Astrocyte (in vitro differentiated cells and primary cell): ENCODE measurements at regions not wholly inside any gene's neighbourhood (a gene's known extent, or its start where the extent isn't known, plus 50 kb on each side); places are given as distances from the start of the nearest gene placed in this dataset.

Source experiments
- DNase-seq: peaks from one replicate; pipeline ENCODE4 v3.0.0-alpha.2; 2010; ENCODE audit warnings: low read depth
- FAIRE-seq: peaks from 2 replicates; lab custom pipeline; 2011; peaks lifted over from hg19 to GRCh38; lab: Jason Lieb, UNC
- H2AFZ ChIP-seq: 2 replicates; pipeline ENCODE4 v1.6.0; 2012; ENCODE audit warnings: low read depth, low read length, inconsistent platforms
- H3K27ac ChIP-seq: 2 replicates; pipeline ENCODE4 v1.5.1; 2011; ENCODE audit warnings: low read depth, low read length, inconsistent platforms
- H3K27me3 ChIP-seq: 2 replicates; pipeline ENCODE4 v1.6.0; 2011; ENCODE audit warnings: low read length, inconsistent platforms; ENCODE audit not compliant: insufficient read depth
- H3K36me3 ChIP-seq: 2 replicates; pipeline ENCODE4 v1.5.1; 2011; ENCODE audit warnings: low read length, inconsistent platforms; ENCODE audit not compliant: insufficient read depth
- H3K4me1 ChIP-seq: 2 replicates; pipeline ENCODE4 v1.5.1; 2011; ENCODE audit warnings: low read length, inconsistent platforms; ENCODE audit not compliant: insufficient read depth
- H3K4me2 ChIP-seq: 2 replicates; pipeline ENCODE4 v1.6.0; 2012; ENCODE audit warnings: low read length, inconsistent platforms
- H3K4me3 ChIP-seq: 2 replicates; pipeline ENCODE4 v1.5.1; 2011; ENCODE audit warnings: low read depth, mild to moderate bottlenecking, low read length, inconsistent platforms; ENCODE audit not compliant: insufficient read depth
- H3K79me2 ChIP-seq: 2 replicates; pipeline ENCODE4 v1.6.0; 2012; ENCODE audit warnings: mild to moderate bottlenecking, low read length, inconsistent platforms; ENCODE audit not compliant: insufficient read depth
- H3K9ac ChIP-seq: 2 replicates; pipeline ENCODE4 v1.6.0; 2012; ENCODE audit warnings: mild to moderate bottlenecking, low read length, inconsistent platforms
- H3K9me3 ChIP-seq: 2 replicates; pipeline ENCODE4 v1.5.1; 2012; ENCODE audit warnings: low read depth, mild to moderate bottlenecking, low read length, inconsistent platforms; ENCODE audit not compliant: insufficient read depth
- H4K20me1 ChIP-seq: 2 replicates; pipeline ENCODE4 v1.6.0; 2012; ENCODE audit warnings: low read length, inconsistent platforms; ENCODE audit not compliant: insufficient read depth
- H3K27ac Mint-ChIP-seq: one replicate; pipeline ENCODE4 v1.8.0; 2021; ENCODE audit warnings: mild to moderate bottlenecking, mixed read lengths; ENCODE audit not compliant: unreplicated experiment
- H3K27me3 Mint-ChIP-seq: one replicate; pipeline ENCODE4 v1.8.0; 2021; ENCODE audit warnings: low read depth, mixed read lengths; ENCODE audit not compliant: unreplicated experiment
- H3K36me3 Mint-ChIP-seq: one replicate; pipeline ENCODE4 v1.8.0; 2021; ENCODE audit warnings: low read depth, mixed read lengths; ENCODE audit not compliant: unreplicated experiment
- H3K4me1 Mint-ChIP-seq: one replicate; pipeline ENCODE4 v1.8.0; 2021; ENCODE audit warnings: low read depth, mixed read lengths; ENCODE audit not compliant: unreplicated experiment
- H3K4me3 Mint-ChIP-seq: one replicate; pipeline ENCODE4 v1.8.0; 2021; ENCODE audit warnings: mild to moderate bottlenecking, moderate library complexity, mixed read lengths; ENCODE audit not compliant: unreplicated experiment
- H3K9me3 Mint-ChIP-seq: one replicate; pipeline ENCODE4 v1.8.0; 2021; ENCODE audit warnings: mild to moderate bottlenecking, mixed read lengths; ENCODE audit not compliant: unreplicated experiment
- EZH2 ChIP-seq: IDR thresholded peaks from 2 replicates; pipeline ENCODE4 v1.6.1; 2012; ENCODE audit warnings: mild to moderate bottlenecking, low read length, inconsistent platforms; ENCODE audit not compliant: insufficient read depth
- TF ChIP-seq, protein P1 (sequence below): IDR thresholded peaks from 2 replicates; pipeline ENCODE4 v1.5.1; 2011; ENCODE audit warnings: low read depth, mild to moderate bottlenecking, inconsistent platforms, low read length, moderate library complexity; ENCODE audit not compliant: insufficient read depth

DNA sequence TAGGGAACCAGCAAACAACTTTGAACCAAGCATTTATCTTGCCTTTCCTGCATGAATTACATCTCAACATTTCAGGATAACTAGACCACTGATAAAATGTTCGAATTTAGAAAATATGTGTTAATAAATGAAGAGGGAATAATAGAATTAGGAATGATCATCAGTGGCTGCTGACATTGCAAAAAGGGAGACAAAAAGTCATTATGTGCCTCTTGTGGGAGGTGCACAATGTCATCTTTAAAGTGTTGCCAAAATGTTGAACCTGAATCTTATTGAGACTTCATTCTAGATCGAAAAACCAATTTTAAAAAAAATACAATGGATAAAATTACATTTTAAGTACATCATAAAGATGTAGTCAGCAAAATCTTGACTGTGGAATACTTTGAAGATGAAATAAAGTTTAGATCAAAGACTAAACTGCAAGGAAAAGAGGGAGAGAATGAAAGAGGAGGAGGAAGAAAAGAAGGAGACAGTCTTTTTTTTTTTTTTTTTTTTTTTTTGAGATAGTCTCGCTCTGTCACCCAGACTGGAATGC lies 299.3 kb downstream of the FBXW7 start:
- H3K4me2 ChIP-seq: no peak overlapping the region
- DNase-seq: no peak
- no peaks in the 10 kb centered on the region for H3K4me1 ChIP-seq
- no peaks in the 10 kb centered on the region for H3K79me2 ChIP-seq
- Mint-ChIP-seq H3K27ac (no peak overlapping the region), H3K36me3 (no peaks in the 10 kb centered on the region), H3K4me1 (no peaks in the 10 kb centered on the region), H3K4me3 (no peak overlapping the region), H3K9me3 (no peaks in the 10 kb centered on the region), H3K27me3 (no peaks in the 10 kb centered on the region)
- H3K27me3 ChIP-seq: no peaks in the 10 kb centered on the region
- H2AFZ ChIP-seq: no peak overlapping the region
- no peak overlapping the region for H3K27ac ChIP-seq
- no peaks in the 10 kb centered on the region for H4K20me1 ChIP-seq
- no peak overlapping the region for H3K9ac ChIP-seq
- FAIRE-seq: no peak
- no peaks in the 10 kb centered on the region for H3K36me3 ChIP-seq
- TF ChIP-seq EZH2: no peak
- TF ChIP-seq, protein P1, sequence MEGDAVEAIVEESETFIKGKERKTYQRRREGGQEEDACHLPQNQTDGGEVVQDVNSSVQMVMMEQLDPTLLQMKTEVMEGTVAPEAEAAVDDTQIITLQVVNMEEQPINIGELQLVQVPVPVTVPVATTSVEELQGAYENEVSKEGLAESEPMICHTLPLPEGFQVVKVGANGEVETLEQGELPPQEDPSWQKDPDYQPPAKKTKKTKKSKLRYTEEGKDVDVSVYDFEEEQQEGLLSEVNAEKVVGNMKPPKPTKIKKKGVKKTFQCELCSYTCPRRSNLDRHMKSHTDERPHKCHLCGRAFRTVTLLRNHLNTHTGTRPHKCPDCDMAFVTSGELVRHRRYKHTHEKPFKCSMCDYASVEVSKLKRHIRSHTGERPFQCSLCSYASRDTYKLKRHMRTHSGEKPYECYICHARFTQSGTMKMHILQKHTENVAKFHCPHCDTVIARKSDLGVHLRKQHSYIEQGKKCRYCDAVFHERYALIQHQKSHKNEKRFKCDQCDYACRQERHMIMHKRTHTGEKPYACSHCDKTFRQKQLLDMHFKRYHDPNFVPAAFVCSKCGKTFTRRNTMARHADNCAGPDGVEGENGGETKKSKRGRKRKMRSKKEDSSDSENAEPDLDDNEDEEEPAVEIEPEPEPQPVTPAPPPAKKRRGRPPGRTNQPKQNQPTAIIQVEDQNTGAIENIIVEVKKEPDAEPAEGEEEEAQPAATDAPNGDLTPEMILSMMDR: no peak
- no peaks in the 10 kb centered on the region for H3K9me3 ChIP-seq
- no peak overlapping the region for H3K4me3 ChIP-seq

DNA sequence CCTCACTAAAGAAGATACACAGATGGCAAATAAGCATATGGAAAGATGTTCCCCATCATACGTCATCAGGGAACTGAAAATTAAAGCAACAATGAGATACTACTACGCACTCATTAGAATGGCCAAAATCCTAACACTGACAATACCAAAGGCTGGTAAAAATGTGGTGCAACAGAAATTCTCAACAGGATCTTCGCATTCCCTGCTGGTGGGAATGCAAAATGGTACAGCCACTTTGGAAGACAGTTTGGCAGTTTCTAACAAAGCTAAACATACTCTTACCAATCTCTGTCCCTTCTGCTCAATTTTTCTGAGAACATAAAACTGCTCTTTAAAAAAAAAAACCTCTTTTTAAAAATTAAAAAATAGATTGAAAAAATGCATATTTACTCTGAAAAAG lies 300.2 kb downstream of the FBXW7 start:
- H3K27me3 Mint-ChIP-seq: no peaks in the 10 kb centered on the region
- H3K79me2 ChIP-seq: no peaks in the 10 kb centered on the region
- H2AFZ ChIP-seq: no peak overlapping the region
- no peaks in the 10 kb centered on the region for H3K36me3 Mint-ChIP-seq
- no peak overlapping the region for H3K4me2 ChIP-seq
- H3K36me3 ChIP-seq: no peaks in the 10 kb centered on the region
- H3K4me3 ChIP-seq: no peak overlapping the region
- no peaks in the 10 kb centered on the region for H3K9me3 ChIP-seq
- H3K4me1 ChIP-seq: no peaks in the 10 kb centered on the region
- DNase-seq (no peak), FAIRE-seq (no peak)
- H4K20me1 ChIP-seq: no peaks in the 10 kb centered on the region
- H3K4me3 Mint-ChIP-seq: no peak overlapping the region
- H3K9me3 Mint-ChIP-seq: no peaks in the 10 kb centered on the region
- H3K27me3 ChIP-seq: no peaks in the 10 kb centered on the region
- TF ChIP-seq, protein P1: no peak
- no peaks in the 10 kb centered on the region for H3K4me1 Mint-ChIP-seq
- H3K9ac ChIP-seq: no peak overlapping the region
- H3K27ac Mint-ChIP-seq: no peak overlapping the region
- H3K27ac ChIP-seq: no peak overlapping the region

DNA sequence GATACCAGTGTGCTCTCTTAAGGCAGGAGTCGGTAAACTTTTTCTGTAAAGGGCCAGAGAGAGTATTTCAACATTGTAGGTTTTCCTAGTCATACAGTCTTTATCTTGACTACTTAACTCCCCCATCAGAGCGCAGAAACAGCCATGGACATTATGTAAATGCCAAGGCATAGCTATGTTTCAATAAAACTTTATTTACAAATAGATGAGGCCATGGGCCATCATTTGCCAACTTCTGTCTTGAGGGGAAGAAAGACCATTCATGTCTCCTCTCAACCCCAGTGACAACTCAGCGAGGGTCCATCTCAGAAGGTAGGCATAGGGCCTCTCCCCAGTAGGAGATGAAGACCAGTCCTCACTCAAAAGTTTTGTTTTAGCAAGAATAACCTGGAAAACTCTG lies 301.3 kb downstream of the FBXW7 start:
- Mint-ChIP-seq H3K36me3 (no peaks in the 10 kb centered on the region), H3K4me3 (no peak overlapping the region), H3K27me3 (no peaks in the 10 kb centered on the region), H3K27ac (no peak overlapping the region), H3K9me3 (no peaks in the 10 kb centered on the region), H3K4me1 (no peaks in the 10 kb centered on the region)
- no peak for TF ChIP-seq EZH2
- TF ChIP-seq, protein P1: no peak
- H3K9me3 ChIP-seq: no peaks in the 10 kb centered on the region
- no peak overlapping the region for H3K4me3 ChIP-seq
- H3K4me1 ChIP-seq: no peaks in the 10 kb centered on the region
- H2AFZ ChIP-seq: no peak overlapping the region
- H4K20me1 ChIP-seq: no peaks in the 10 kb centered on the region
- no peak overlapping the region for H3K27ac ChIP-seq
- H3K36me3 ChIP-seq: no peaks in the 10 kb centered on the region
- no peaks in the 10 kb centered on the region for H3K27me3 ChIP-seq
- H3K9ac ChIP-seq: no peak overlapping the region
- DNase-seq: no peak
- FAIRE-seq: no peak
- H3K4me2 ChIP-seq: no peak overlapping the region
- no peaks in the 10 kb centered on the region for H3K79me2 ChIP-seq
